ENCODE measurements at regions not wholly inside any gene's neighbourhood (a gene's known extent, or its start where the extent isn't known, plus 50 kb on each side); places are given as distances from the start of the nearest gene placed in this dataset.

GRCh38 chr20:39954621-39955020 lies 734.4 kb downstream of the MAFB start:
- DNase-seq, result no peak

DNA sequence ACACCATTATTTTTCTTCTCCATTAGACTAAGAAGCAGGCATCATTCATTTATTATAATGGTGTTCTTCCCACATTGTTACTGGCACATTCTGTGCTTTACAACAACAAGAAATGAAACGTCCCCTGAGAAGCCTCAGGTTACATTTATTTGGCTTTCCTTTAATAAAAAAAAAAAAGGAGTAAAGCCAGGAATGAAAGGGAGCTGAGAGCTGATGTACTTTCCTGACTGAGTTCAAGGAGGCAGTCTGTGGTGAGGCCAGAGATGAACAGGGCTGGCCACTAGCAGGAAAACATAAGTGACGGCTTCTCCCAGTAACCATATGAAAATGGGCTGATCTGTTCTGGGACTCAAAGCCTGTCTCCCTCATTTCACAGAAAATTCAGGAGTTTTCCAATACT lies 742.1 kb downstream of the MAFB start:
- DNase-seq, result no peak

DNA sequence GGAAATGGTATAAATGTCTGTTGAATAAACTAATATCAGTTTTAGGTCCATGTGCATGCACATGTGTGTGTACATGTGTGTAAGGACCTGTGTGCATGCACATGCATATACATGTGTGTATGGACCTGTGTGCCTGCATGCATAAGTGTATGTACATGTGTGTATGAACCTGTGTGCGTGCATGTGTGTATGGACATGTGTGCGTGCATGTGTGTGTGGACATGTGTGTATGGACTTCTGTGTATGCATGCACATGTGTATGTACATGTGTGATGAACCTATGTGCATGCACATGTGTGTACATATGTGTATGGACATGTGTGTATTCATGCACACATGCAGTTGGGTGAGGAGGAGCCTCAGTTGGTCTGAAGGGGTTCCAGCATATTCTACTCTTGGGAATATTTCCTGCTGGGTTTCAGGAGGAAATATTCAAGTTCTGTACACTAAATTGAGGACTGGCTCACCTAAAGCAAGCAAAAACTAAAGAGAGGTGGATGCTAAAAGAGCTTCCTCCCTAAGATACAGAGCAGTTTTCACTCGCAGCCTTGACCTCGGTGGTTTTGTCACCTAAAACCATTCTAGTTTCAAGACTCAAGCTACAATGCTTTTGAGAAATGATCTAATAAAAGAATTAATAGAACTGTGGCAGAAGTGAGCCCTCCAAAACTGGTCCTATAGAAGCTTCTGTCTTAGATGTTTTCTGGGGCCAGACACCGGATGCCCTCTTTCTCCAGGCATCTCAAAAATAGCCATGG lies 742.8 kb downstream of the MAFB start:
- no peak for DNase-seq

- DNase-seq, result no peak
These were observed 744.2 kb downstream of the MAFB start for GRCh38 chr20:39944861-39945260.

- no peak for DNase-seq
These were observed 745.7 kb downstream of the MAFB start for GRCh38 chr20:39943336-39943735.

- DNase-seq, result no peak
These were observed 747.8 kb downstream of the MAFB start for GRCh38 chr20:39941245-39941644.

DNA sequence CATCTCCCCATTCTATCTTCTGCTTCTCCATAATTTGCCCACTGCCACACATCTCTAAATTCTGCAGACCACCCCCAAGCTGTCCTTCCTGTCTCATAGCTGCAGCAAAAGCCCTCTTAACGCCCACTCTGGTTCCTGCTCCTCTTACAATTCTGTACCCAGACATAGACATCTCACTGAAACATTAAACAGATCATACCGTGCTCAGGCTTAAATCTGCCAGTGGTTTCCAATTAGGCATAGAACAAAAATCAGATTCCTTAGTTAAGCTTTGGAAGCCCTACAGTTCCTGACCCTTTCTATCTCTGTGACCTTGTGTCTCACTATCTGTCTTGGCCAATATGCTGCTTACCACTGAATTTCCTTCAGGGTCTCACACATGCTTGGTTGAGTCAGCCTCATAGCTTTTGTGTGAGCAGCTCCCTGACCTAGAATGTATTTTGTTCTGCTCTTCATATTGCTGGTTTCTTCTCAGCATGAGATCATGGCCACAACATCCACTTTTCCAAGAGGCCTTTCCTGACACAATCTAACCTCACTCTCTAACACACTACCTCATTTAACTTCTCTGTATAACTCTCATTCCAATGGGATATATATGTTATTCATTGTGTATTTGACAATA lies 749.7 kb downstream of the MAFB start:
- DNase-seq, result no peak

DNA sequence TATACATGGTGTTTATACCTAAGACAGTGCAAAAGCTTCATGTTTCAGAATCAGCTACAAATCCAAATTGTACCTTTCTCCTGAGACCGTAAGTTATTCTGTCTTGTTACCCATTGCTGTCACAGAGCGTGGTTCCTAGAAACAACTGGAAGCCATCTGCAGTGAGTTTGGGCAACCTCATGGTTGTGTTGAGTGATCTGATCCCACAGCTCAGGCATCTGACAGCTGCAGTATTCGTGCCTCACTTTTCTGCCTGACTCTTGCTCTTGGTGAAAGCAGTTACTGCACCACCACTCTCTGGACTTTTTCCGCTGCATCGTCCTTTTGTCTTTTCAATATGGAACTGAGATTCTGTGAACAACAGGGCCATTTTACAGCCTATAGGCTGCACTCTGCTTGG lies 752.6 kb downstream of the MAFB start:
- no peak for DNase-seq

- no peak for DNase-seq
These were observed 753.1 kb downstream of the MAFB start for GRCh38 chr20:39935901-39936300.

DNA sequence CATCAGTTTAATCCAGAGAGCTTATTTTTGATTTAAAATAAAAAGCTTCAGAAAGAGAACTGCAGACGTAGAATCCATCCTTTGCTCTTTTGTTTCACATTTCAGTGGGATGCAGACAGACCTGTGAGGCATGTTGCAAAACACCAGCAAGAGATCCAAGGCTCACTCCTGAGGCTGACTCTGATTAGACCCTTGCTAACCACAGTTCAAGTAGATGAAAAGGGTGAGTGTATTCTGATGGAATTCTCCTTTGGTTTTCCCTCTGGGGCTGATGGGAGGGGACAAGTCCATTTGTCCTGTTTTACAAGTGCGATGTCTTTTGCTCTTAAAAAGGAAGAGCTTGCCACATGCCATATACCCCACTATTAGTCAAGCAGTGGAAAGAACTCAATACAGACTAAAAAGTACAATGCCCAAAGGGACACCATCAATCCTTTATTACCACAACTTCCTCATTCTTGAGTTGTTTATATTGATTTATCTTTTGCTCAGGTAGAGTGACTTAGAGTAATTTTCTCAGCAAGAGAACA lies 772.7 kb downstream of the MAFB start:
- DNase-seq, result no peak

DNA sequence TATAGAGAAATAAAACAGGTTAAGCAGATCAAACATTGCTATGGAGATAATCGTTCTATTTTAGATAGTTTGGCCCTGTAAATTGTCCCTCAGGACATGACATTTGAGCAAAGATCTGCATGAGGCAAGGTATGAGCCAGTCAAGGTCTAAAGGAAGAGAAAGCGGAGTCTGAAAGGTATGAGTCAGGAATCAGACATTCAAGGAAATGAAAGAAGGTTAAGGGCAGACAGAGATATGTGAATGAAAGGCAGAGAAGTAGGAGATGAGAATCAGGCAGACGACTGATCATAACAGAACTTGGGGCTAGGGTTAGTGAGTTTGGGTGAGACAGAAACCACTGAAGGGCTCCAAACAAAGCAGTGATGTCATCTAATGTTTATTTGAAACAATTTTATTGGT lies 775.8 kb downstream of the MAFB start:
- DNase-seq, result no peak

GRCh38 chr20:39911497-39911896 lies 777.5 kb downstream of the MAFB start:
- no peak for DNase-seq

DNA sequence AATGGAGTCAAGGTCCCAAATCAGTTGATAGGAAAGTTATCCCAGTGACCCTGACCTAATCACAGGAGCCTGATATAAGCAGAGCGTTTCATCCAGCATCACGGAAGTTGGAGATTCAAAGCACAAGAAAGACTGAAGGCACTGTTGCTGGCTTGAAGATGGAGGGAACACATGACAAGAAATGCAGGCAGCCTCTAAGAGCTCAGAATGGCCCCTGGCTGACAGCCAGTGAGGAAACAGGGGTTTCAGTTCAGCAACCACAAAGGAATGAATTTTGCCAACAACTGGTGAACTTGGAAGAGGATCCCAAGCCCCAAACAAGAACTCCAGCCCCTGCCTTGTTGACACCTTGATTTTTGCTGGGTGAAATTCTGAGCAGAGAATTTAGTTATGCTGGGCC lies 778.5 kb downstream of the MAFB start:
- DNase-seq, result no peak

- no peak for DNase-seq
These were observed 779.6 kb downstream of the MAFB start for GRCh38 chr20:39909447-39909846.

GRCh38 chr20:39904476-39905112 lies 784.4 kb downstream of the MAFB start:
- DNase-seq, result no peak

- DNase-seq, result no peak
These were observed 785.1 kb downstream of the MAFB start for GRCh38 chr20:39903806-39904465.

GRCh38 chr20:39899881-39900280 lies 789.2 kb downstream of the MAFB start:
- DNase-seq, result no peak

DNA sequence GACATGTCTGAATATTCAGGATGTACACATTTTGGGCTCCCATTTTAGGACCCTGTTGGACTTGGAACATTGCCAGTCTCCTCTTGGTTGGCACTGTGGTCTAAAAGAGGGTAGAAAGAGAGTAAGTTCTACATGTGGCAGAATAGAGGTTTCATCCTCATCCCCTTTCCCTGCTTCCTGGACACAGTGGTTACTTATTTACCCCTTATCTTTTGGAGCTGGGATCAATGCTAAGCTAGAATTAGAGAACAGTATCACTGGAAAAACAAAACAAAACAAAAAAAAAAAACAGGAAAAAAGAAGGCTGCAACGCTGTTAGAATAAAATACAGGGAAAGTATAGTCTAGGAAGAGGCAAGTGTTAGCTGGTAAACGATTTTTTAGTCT lies 790.6 kb downstream of the MAFB start:
- no peak for DNase-seq

GRCh38 chr20:39897781-39898466 lies 791.1 kb downstream of the MAFB start:
- no peak for DNase-seq

GRCh38 chr20:39897058-39897457 lies 792.0 kb downstream of the MAFB start:
- DNase-seq, result no peak

- DNase-seq, result no peak
These were observed 795.0 kb downstream of the MAFB start for GRCh38 chr20:39894067-39894466.

DNA sequence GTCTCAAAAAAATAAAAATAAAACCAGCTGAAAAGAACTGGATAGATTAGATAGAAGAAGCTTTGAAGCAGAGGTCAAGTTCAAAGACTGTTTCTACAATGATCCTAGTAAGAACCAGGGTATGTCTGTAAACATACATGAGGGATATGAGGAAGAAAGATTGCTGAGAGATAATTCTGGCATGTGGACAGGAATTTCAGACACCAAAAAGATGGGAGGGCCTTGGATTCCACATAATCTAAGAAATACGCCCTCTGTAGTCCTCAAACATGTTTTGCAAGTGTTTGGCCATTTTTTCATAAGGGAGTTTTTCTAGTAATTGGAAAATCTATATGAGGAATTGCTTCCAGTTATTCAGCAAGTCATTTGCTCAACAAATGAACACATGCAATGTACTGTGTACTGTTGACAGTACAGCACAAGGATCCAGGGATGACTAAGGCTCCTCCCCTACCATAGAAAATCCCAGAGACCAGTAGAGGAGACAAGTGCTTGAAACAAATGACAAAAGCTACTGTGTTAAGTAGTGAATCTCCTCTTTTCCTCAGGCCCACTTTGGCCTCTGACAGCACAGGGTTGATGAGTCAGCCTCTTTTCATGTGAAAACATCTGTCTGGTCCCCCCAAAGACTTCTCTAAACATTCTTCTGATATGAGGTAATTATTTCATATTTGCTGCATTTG lies 795.9 kb downstream of the MAFB start:
- no peak for DNase-seq
